ENCODE measurements at regions not wholly inside any gene's neighbourhood (a gene's known extent, or its start where the extent isn't known, plus 50 kb on each side); places are given as distances from the start of the nearest gene placed in this dataset.
A peak's percentile ranks its signal among the peaks of the same experiment; 100 is the strongest.

GRCh38 chr12:107875786-107876185, 101.3 kb downstream of the ASCL4 start:
- no peak overlapping the region for H3K4me3 ChIP-seq (ENCODE audit: low read depth, low read length)
- TF ChIP-seq MAX (IDR thresholded peaks at IDR 0.05; ENCODE audit: low read depth, low read length): no peak
- TF ChIP-seq MYC (IDR thresholded peaks at IDR 0.05; ENCODE audit: low read depth, low read length): no peak
- no peak for TF ChIP-seq POLR2A (IDR thresholded peaks at IDR 0.05; ENCODE audit: extremely low read depth, insufficient read length)
- TF ChIP-seq CTCF (IDR thresholded peaks at IDR 0.05; ENCODE audit: low read depth, low read length): no peak
- DNase-seq (ENCODE audit: low read depth): no peak

- H3K4me3 ChIP-seq (ENCODE audit: low read depth, low read length): no peak overlapping the region
- TF ChIP-seq CTCF (IDR thresholded peaks at IDR 0.05; ENCODE audit: low read depth, low read length) (peak; percentile 87), POLR2A (IDR thresholded peaks at IDR 0.05; ENCODE audit: extremely low read depth, insufficient read length) (no peak), MAX (IDR thresholded peaks at IDR 0.05; ENCODE audit: low read depth, low read length) (no peak), MYC (IDR thresholded peaks at IDR 0.05; ENCODE audit: low read depth, low read length) (peak; percentile 43; the same call in 1 of the 2 replicates)
- peak; percentile 73 for DNase-seq (ENCODE audit: low read depth)
These were observed 110.5 kb downstream of the ASCL4 start for GRCh38 chr12:107884769-107885694.

GRCh38 chr12:107888789-107889188, 114.3 kb downstream of the ASCL4 start:
- no peak overlapping the region for H3K4me3 ChIP-seq (ENCODE audit: low read depth, low read length)
- TF ChIP-seq POLR2A (IDR thresholded peaks at IDR 0.05; ENCODE audit: extremely low read depth, insufficient read length): no peak
- no peak for TF ChIP-seq MYC (IDR thresholded peaks at IDR 0.05; ENCODE audit: low read depth, low read length)
- no peak for TF ChIP-seq MAX (IDR thresholded peaks at IDR 0.05; ENCODE audit: low read depth, low read length)
- no peak for TF ChIP-seq CTCF (IDR thresholded peaks at IDR 0.05; ENCODE audit: low read depth, low read length)
- DNase-seq (ENCODE audit: low read depth): no peak

- peak; percentile 66 for DNase-seq (ENCODE audit: low read depth)
These were observed 117.5 kb downstream of the ASCL4 start for GRCh38 chr12:107891967-107892366.

GRCh38 chr12:107894589-107894988, 120.1 kb downstream of the ASCL4 start:
- H3K4me3 ChIP-seq (ENCODE audit: low read depth, low read length): no peak overlapping the region
- no peak for DNase-seq (ENCODE audit: low read depth)
- TF ChIP-seq MYC (IDR thresholded peaks at IDR 0.05; ENCODE audit: low read depth, low read length) (no peak), MAX (IDR thresholded peaks at IDR 0.05; ENCODE audit: low read depth, low read length) (no peak), CTCF (IDR thresholded peaks at IDR 0.05; ENCODE audit: low read depth, low read length) (no peak), POLR2A (IDR thresholded peaks at IDR 0.05; ENCODE audit: extremely low read depth, insufficient read length) (no peak)

More at GRCh38 chr12:107891967-107892366, 117.5 kb downstream of the ASCL4 start:
- no peak overlapping the region for H3K4me3 ChIP-seq (ENCODE audit: low read depth, low read length)
- TF ChIP-seq POLR2A (IDR thresholded peaks at IDR 0.05; ENCODE audit: extremely low read depth, insufficient read length) (no peak), CTCF (IDR thresholded peaks at IDR 0.05; ENCODE audit: low read depth, low read length) (peak; percentile 59)

All from NB4 (cell line).